ENCODE measurements at regions not wholly inside any gene's neighbourhood (a gene's known extent, or its start where the extent isn't known, plus 50 kb on each side); places are given as distances from the start of the nearest gene placed in this dataset.

DNA sequence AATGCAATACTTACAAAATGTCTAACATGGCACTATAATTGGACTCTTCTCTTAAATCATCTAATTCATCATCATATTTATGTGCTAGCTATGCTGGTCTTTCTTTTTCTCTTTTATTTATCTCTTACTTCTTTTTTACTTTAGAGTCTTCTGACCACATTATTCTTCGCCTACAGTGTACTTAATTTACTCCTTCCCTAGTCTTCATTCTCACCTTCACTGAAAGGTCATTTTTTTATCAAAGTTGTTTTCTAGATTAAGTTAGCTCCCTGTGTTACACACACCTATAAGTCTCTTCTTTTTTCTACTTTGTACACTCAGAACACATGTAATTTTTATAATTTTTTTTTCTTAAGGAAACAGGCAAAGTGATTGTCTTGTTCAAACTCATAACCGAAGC is 1351.2 kb downstream of the FSCB start:
- Histone ChIP-seq H3F3A (replicated peaks; ENCODE audit: low read depth) (no peaks in the 10 kb centered on the region), H4K20me1 (replicated peaks; ENCODE audit: insufficient read depth) (no peaks in the 10 kb centered on the region), H3K36me3 (ENCODE audit: insufficient read depth) (no peaks in the 10 kb centered on the region), H3K79me2 (replicated peaks; ENCODE audit: insufficient read depth) (no peaks in the 10 kb centered on the region), H3K4me3 (no peak overlapping the region), H3K27ac (ENCODE audit: low read depth) (no peak overlapping the region), H3K9me2 (ENCODE audit: insufficient read depth) (no peaks in the 10 kb centered on the region), H2AFZ (no peak overlapping the region), H3K4me1 (ENCODE audit: insufficient read depth) (no peaks in the 10 kb centered on the region), H3K27me3 (ENCODE audit: insufficient read depth) (no peaks in the 10 kb centered on the region), H3K4me2 (no peak overlapping the region)
- Mint-ChIP-seq H3K27ac (no peak overlapping the region), H3K4me3 (no peak overlapping the region), H3K36me3 (ENCODE audit: low read depth) (no peaks in the 10 kb centered on the region), H3K4me1 (no peaks in the 10 kb centered on the region), H3K9me3 (no peaks in the 10 kb centered on the region), H3K27me3 (ENCODE audit: insufficient read depth, low read depth, poor library complexity) (no peaks in the 10 kb centered on the region)
- DNase-seq (ENCODE audit: low spot score): no peak
- ATAC-seq: no peak
- no peak for TF ChIP-seq STAT1 (IDR thresholded peaks at IDR 0.05; ENCODE audit: unreplicated experiment)
- TF ChIP-seq NANOG (IDR thresholded peaks at IDR 0.05; ENCODE audit: borderline replicate concordance): no peak

DNA sequence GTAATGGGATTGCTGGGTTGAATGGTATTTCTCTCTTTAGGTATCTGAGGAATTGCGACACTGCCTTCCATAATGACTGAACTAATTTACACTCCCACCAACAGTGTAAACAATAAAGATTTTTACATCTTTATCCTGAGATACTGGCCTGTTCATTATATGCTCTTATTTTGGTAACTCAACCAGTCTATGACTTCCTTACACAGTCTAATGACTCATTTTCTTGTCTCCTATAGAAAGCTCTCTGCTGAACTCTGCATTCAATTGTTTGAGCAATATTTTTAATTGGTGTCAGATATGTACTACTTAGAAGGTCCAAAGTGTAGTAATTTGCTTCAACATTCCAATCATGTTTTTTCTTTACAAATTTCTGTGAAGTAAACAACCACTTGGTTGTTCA is 1351.8 kb downstream of the FSCB start:
- H3K27ac ChIP-seq (ENCODE audit: low read depth): no peak overlapping the region
- TF ChIP-seq, protein P1, sequence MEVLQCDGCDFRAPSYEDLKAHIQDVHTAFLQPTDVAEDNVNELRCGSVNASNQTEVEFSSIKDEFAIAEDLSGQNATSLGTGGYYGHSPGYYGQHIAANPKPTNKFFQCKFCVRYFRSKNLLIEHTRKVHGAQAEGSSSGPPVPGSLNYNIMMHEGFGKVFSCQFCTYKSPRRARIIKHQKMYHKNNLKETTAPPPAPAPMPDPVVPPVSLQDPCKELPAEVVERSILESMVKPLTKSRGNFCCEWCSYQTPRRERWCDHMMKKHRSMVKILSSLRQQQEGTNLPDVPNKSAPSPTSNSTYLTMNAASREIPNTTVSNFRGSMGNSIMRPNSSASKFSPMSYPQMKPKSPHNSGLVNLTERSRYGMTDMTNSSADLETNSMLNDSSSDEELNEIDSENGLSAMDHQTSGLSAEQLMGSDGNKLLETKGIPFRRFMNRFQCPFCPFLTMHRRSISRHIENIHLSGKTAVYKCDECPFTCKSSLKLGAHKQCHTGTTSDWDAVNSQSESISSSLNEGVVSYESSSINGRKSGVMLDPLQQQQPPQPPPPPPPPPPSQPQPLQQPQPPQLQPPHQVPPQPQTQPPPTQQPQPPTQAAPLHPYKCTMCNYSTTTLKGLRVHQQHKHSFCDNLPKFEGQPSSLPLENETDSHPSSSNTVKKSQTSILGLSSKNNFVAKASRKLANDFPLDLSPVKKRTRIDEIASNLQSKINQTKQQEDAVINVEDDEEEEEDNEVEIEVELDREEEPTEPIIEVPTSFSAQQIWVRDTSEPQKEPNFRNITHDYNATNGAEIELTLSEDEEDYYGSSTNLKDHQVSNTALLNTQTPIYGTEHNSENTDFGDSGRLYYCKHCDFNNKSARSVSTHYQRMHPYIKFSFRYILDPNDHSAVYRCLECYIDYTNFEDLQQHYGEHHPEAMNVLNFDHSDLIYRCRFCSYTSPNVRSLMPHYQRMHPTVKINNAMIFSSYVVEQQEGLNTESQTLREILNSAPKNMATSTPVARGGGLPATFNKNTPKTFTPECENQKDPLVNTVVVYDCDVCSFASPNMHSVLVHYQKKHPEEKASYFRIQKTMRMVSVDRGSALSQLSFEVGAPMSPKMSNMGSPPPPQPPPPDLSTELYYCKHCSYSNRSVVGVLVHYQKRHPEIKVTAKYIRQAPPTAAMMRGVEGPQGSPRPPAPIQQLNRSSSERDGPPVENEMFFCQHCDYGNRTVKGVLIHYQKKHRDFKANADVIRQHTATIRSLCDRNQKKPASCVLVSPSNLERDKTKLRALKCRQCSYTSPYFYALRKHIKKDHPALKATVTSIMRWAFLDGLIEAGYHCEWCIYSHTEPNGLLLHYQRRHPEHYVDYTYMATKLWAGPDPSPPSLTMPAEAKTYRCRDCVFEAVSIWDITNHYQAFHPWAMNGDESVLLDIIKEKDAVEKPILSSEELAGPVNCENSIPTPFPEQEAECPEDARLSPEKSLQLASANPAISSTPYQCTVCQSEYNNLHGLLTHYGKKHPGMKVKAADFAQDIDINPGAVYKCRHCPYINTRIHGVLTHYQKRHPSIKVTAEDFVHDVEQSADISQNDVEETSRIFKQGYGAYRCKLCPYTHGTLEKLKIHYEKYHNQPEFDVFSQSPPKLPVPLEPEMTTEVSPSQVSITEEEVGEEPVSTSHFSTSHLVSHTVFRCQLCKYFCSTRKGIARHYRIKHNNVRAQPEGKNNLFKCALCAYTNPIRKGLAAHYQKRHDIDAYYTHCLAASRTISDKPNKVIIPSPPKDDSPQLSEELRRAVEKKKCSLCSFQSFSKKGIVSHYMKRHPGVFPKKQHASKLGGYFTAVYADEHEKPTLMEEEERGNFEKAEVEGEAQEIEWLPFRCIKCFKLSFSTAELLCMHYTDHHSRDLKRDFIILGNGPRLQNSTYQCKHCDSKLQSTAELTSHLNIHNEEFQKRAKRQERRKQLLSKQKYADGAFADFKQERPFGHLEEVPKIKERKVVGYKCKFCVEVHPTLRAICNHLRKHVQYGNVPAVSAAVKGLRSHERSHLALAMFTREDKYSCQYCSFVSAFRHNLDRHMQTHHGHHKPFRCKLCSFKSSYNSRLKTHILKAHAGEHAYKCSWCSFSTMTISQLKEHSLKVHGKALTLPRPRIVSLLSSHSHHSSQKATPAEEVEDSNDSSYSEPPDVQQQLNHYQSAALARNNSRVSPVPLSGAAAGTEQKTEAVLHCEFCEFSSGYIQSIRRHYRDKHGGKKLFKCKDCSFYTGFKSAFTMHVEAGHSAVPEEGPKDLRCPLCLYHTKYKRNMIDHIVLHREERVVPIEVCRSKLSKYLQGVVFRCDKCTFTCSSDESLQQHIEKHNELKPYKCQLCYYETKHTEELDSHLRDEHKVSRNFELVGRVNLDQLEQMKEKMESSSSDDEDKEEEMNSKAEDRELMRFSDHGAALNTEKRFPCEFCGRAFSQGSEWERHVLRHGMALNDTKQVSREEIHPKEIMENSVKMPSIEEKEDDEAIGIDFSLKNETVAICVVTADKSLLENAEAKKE (CRISPR knock-in tag; IDR thresholded peaks at IDR 0.05): no peak
- TF ChIP-seq, protein P2, sequence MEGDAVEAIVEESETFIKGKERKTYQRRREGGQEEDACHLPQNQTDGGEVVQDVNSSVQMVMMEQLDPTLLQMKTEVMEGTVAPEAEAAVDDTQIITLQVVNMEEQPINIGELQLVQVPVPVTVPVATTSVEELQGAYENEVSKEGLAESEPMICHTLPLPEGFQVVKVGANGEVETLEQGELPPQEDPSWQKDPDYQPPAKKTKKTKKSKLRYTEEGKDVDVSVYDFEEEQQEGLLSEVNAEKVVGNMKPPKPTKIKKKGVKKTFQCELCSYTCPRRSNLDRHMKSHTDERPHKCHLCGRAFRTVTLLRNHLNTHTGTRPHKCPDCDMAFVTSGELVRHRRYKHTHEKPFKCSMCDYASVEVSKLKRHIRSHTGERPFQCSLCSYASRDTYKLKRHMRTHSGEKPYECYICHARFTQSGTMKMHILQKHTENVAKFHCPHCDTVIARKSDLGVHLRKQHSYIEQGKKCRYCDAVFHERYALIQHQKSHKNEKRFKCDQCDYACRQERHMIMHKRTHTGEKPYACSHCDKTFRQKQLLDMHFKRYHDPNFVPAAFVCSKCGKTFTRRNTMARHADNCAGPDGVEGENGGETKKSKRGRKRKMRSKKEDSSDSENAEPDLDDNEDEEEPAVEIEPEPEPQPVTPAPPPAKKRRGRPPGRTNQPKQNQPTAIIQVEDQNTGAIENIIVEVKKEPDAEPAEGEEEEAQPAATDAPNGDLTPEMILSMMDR (conservative IDR thresholded peaks at IDR 0.05; ENCODE audit: low read depth in 2 of 2): no peak
- TF ChIP-seq EZH2phosphoT487 (IDR thresholded peaks at IDR 0.05; ENCODE audit: unreplicated experiment) (no peak), NANOG (IDR thresholded peaks at IDR 0.05; ENCODE audit: borderline replicate concordance) (no peak), CREB1 (CRISPR knock-in tag; IDR thresholded peaks at IDR 0.05; ENCODE audit: low read depth) (no peak), ZNF331 (CRISPR knock-in tag; IDR thresholded peaks at IDR 0.05; ENCODE audit: low read depth) (no peak), JUNB (IDR thresholded peaks at IDR 0.05; ENCODE audit: unreplicated experiment) (no peak), POLR2AphosphoS5 (IDR thresholded peaks at IDR 0.05; ENCODE audit: low read depth) (no peak)
- TF ChIP-seq, protein P3, sequence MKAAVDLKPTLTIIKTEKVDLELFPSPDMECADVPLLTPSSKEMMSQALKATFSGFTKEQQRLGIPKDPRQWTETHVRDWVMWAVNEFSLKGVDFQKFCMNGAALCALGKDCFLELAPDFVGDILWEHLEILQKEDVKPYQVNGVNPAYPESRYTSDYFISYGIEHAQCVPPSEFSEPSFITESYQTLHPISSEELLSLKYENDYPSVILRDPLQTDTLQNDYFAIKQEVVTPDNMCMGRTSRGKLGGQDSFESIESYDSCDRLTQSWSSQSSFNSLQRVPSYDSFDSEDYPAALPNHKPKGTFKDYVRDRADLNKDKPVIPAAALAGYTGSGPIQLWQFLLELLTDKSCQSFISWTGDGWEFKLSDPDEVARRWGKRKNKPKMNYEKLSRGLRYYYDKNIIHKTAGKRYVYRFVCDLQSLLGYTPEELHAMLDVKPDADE (IDR thresholded peaks at IDR 0.05): no peak
- TF ChIP-seq, protein P4, sequence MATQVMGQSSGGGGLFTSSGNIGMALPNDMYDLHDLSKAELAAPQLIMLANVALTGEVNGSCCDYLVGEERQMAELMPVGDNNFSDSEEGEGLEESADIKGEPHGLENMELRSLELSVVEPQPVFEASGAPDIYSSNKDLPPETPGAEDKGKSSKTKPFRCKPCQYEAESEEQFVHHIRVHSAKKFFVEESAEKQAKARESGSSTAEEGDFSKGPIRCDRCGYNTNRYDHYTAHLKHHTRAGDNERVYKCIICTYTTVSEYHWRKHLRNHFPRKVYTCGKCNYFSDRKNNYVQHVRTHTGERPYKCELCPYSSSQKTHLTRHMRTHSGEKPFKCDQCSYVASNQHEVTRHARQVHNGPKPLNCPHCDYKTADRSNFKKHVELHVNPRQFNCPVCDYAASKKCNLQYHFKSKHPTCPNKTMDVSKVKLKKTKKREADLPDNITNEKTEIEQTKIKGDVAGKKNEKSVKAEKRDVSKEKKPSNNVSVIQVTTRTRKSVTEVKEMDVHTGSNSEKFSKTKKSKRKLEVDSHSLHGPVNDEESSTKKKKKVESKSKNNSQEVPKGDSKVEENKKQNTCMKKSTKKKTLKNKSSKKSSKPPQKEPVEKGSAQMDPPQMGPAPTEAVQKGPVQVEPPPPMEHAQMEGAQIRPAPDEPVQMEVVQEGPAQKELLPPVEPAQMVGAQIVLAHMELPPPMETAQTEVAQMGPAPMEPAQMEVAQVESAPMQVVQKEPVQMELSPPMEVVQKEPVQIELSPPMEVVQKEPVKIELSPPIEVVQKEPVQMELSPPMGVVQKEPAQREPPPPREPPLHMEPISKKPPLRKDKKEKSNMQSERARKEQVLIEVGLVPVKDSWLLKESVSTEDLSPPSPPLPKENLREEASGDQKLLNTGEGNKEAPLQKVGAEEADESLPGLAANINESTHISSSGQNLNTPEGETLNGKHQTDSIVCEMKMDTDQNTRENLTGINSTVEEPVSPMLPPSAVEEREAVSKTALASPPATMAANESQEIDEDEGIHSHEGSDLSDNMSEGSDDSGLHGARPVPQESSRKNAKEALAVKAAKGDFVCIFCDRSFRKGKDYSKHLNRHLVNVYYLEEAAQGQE (IDR thresholded peaks at IDR 0.05; ENCODE audit: unreplicated experiment): no peak

More for the DNA sequence above, 1351.8 kb downstream of the FSCB start:
- Histone ChIP-seq H3K4me2 (no peak overlapping the region), H4K20me1 (replicated peaks; ENCODE audit: insufficient read depth) (no peaks in the 10 kb centered on the region), H3K79me2 (replicated peaks; ENCODE audit: insufficient read depth) (no peaks in the 10 kb centered on the region), H3K27me3 (ENCODE audit: insufficient read depth) (no peaks in the 10 kb centered on the region), H3K4me3 (no peak overlapping the region), H2AFZ (no peak overlapping the region), H3K4me1 (ENCODE audit: insufficient read depth) (no peaks in the 10 kb centered on the region), H3F3A (replicated peaks; ENCODE audit: low read depth) (no peaks in the 10 kb centered on the region), H3K36me3 (ENCODE audit: insufficient read depth) (no peaks in the 10 kb centered on the region), H3K9me2 (ENCODE audit: insufficient read depth) (no peaks in the 10 kb centered on the region)
- DNase-seq (ENCODE audit: low spot score) (no peak), ATAC-seq (no peak)
- no peak overlapping the region for H3K27ac Mint-ChIP-seq
- H3K27me3 Mint-ChIP-seq (ENCODE audit: insufficient read depth, low read depth, poor library complexity): no peaks in the 10 kb centered on the region
- no peaks in the 10 kb centered on the region for H3K36me3 Mint-ChIP-seq (ENCODE audit: low read depth)
- no peaks in the 10 kb centered on the region for H3K4me1 Mint-ChIP-seq
- no peak overlapping the region for H3K4me3 Mint-ChIP-seq
- no peaks in the 10 kb centered on the region for H3K9me3 Mint-ChIP-seq

All from GM23338 (cell line).